ENCODE measurements at regions not wholly inside any gene's neighbourhood (a gene's known extent, or its start where the extent isn't known, plus 50 kb on each side); places are given as distances from the start of the nearest gene placed in this dataset.

- no peak for DNase-seq (ENCODE audit: low spot score)
Observed at GRCh38 chr14:71284048-71284447, 376.8 kb downstream of the PCNX1 start.

GRCh38 chr14:71286126-71286525 is 378.9 kb downstream of the PCNX1 start:
- DNase-seq (ENCODE audit: low spot score): no peak

- no peak for DNase-seq (ENCODE audit: low spot score)
Observed at GRCh38 chr14:71287567-71287966, 380.3 kb downstream of the PCNX1 start.

GRCh38 chr14:71289536-71289935 is 382.3 kb downstream of the PCNX1 start:
- no peak for DNase-seq (ENCODE audit: low spot score)

GRCh38 chr14:71290301-71290700 is 383.0 kb downstream of the PCNX1 start:
- DNase-seq (ENCODE audit: low spot score): no peak

- DNase-seq (ENCODE audit: low spot score): no peak
Observed at GRCh38 chr14:71290960-71291466, 383.8 kb downstream of the PCNX1 start.

GRCh38 chr14:71296184-71296583 is 388.9 kb downstream of the PCNX1 start:
- no peak for DNase-seq (ENCODE audit: low spot score)

GRCh38 chr14:71300566-71301330 is 393.5 kb downstream of the PCNX1 start:
- no peak for DNase-seq (ENCODE audit: low spot score)

- DNase-seq (ENCODE audit: low spot score): no peak
Observed at GRCh38 chr14:71301611-71302010, 394.4 kb downstream of the PCNX1 start.

- no peak for DNase-seq (ENCODE audit: low spot score)
Observed at GRCh38 chr14:71304690-71305089, 397.4 kb downstream of the PCNX1 start.

- no peak for DNase-seq (ENCODE audit: low spot score)
Observed at GRCh38 chr14:71308671-71309070, 401.4 kb downstream of the PCNX1 start.

GRCh38 chr14:71309756-71310155 is 402.5 kb downstream of the PCNX1 start:
- DNase-seq (ENCODE audit: low spot score): no peak

GRCh38 chr14:71311061-71311460 is 403.8 kb downstream of the PCNX1 start:
- DNase-seq (ENCODE audit: low spot score): no peak

GRCh38 chr14:71314717-71315116 is 407.5 kb downstream of the PCNX1 start:
- no peak for DNase-seq (ENCODE audit: low spot score)

GRCh38 chr14:71317385-71318096 is 410.3 kb downstream of the PCNX1 start:
- DNase-seq (ENCODE audit: low spot score): no peak

GRCh38 chr14:71318097-71318459 is 410.8 kb downstream of the PCNX1 start:
- no peak for DNase-seq (ENCODE audit: low spot score)

- DNase-seq (ENCODE audit: low spot score): no peak
Observed at GRCh38 chr14:71319666-71320065, 412.4 kb downstream of the PCNX1 start.

GRCh38 chr14:71320107-71320733 is 413.0 kb downstream of the PCNX1 start, which contains the start of gene SIPA1L1:
Gene SIPA1L1, plus strand, starts transcription at chr14:71320476.
- DNase-seq (ENCODE audit: low spot score): peak; percentile 99

- peak; percentile 91 for DNase-seq (ENCODE audit: low spot score)
Observed at GRCh38 chr14:71320734-71321573, 413.7 kb downstream of the PCNX1 start.

- no peak for DNase-seq (ENCODE audit: low spot score)
Observed at GRCh38 chr14:71321574-71322315, 414.5 kb downstream of the PCNX1 start.
